OCI-LY7 (cell line): ENCODE measurements at regions not wholly inside any gene's neighbourhood (a gene's known extent, or its start where the extent isn't known, plus 50 kb on each side); places are given as distances from the start of the nearest gene placed in this dataset.

Experiments used
- CTCF ChIP-seq: fragments of 200-600 bp; sonication (generic); conservative IDR thresholded peaks from 2 replicates; pipeline ENCODE4 v1.5.1; 2014; ENCODE audit warnings: mild to moderate bottlenecking, antibody characterized with exemption, low read length, moderate library complexity, mixed read lengths
- EZH2phosphoT487 ChIP-seq: fragments of 200-600 bp; sonication (generic); IDR thresholded peaks from 2 replicates; pipeline ENCODE4 v1.6.1; 2018; ENCODE audit warnings: low read depth, borderline replicate concordance, mild to moderate bottlenecking, mixed run types, antibody characterized with exemption, low read length, moderate library complexity, mixed read lengths

- TF ChIP-seq CTCF (no peak), EZH2phosphoT487 (no peak)
Observed at GRCh38 chr2:180621366-180621765, 359.0 kb upstream of the UBE2E3 start.
